SK-N-MC (cell line): ENCODE measurements at regions not wholly inside any gene's neighbourhood (a gene's known extent, or its start where the extent isn't known, plus 50 kb on each side); places are given as distances from the start of the nearest gene placed in this dataset.

Experiments
- EZH2 ChIP-seq: fragments of 200-600 bp; sonication (generic); IDR thresholded peaks from one replicate; pipeline ENCODE4 v1.6.1; 2017; ENCODE audit warnings: antibody characterized with exemption
- FOXP2 ChIP-seq: optimal IDR thresholded peaks from 2 replicates; pipeline ENCODE3; 2011; ENCODE audit warnings: mild to moderate bottlenecking, moderate library complexity; ENCODE audit not compliant: insufficient read depth; ENCODE audit errors: extremely low read length, control extremely low read depth
- POLR2AphosphoS5 ChIP-seq: IDR thresholded peaks from 2 replicates; pipeline ENCODE4 v1.6.1; 2012; ENCODE audit warnings: mild to moderate bottlenecking, low read depth, low read length, borderline replicate concordance

DNA sequence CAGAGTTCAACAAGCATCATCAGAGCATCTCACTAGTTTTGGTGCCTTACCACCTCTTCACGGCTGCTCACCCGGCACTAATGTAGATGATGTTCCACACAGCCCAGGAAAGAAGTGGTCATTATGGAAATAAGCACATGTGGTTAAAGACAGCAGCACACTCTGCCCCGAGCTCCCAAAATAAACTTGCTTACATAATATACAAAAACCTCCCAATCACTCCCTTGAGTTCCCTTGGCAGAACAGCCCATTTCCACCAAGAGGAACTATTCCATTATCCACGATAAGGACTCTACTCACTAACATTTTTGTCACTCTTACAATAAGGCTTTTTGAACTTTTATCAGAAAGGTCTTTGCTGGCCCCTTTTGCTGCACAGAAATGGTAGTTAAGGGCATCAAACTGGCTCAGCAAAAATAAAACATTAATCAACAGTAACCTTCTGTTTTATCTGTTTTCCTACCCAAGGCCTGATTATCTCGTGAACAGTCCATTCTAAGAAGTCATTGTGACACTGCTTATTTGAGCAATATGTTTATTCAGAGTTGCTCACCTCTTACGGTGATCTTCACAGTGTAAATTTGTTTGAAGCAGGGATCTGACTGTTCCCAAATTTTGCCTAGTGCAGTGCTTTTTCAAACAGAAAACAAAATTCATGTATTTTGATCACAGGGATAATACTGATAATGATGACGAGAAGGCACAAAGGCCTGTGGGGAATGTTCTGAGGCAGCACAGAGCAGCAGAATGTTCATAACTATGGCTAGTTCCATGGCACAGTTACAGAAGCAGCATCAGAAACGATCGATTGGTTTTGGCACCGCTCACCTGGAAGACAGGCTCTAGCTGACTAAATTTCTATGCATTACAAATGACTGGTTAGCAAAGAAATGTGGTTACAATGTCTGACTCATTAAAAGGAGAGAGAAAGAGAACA is 399.8 kb upstream of the PIK3R1 start:
- TF ChIP-seq POLR2AphosphoS5: no peak
- no peak for TF ChIP-seq EZH2
- no peak for TF ChIP-seq FOXP2
